ENCODE measurements at regions not wholly inside any gene's neighbourhood (a gene's known extent, or its start where the extent isn't known, plus 50 kb on each side); places are given as distances from the start of the nearest gene placed in this dataset.

DNA sequence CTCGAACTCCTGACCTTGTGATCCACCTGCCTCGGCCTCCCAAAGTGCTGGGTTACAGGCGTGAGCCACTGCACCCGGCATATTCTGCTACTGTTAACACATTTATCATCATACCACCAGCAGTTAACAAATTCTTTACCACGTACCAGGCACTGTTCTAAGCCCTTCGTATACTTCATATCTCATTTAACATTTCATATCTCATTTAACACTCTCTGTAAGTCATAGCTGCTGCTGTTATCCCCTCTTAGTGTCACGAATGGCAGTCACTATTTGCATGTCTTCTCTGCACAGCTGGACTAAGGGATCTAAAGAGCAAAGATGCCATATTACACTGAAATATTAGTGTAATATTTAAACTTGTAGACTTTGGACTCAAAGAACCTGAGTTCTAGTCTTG, 462.5 kb upstream of the DAB1 start:
- TF ChIP-seq, protein P1, sequence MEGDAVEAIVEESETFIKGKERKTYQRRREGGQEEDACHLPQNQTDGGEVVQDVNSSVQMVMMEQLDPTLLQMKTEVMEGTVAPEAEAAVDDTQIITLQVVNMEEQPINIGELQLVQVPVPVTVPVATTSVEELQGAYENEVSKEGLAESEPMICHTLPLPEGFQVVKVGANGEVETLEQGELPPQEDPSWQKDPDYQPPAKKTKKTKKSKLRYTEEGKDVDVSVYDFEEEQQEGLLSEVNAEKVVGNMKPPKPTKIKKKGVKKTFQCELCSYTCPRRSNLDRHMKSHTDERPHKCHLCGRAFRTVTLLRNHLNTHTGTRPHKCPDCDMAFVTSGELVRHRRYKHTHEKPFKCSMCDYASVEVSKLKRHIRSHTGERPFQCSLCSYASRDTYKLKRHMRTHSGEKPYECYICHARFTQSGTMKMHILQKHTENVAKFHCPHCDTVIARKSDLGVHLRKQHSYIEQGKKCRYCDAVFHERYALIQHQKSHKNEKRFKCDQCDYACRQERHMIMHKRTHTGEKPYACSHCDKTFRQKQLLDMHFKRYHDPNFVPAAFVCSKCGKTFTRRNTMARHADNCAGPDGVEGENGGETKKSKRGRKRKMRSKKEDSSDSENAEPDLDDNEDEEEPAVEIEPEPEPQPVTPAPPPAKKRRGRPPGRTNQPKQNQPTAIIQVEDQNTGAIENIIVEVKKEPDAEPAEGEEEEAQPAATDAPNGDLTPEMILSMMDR (IDR thresholded peaks at IDR 0.05) = no peak

DNA sequence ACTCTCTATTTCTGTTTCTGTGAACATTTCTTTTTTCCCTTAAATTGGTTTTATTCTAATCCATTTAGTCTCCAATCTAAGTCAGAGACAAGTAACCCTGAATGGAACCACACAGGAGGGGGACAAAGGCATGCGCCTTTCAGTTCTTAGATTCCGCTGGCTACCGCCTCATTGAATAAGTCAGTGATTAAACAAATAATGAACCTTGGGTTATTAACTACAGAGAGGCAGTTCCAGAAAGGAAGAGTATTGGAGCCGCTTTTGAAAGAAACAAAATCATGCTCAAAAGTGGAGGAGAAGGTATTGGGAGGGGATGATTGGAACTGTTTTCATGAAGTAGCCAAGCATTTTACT, 459.8 kb upstream of the DAB1 start:
- TF ChIP-seq, protein P1 (IDR thresholded peaks at IDR 0.05) = no peak

DNA sequence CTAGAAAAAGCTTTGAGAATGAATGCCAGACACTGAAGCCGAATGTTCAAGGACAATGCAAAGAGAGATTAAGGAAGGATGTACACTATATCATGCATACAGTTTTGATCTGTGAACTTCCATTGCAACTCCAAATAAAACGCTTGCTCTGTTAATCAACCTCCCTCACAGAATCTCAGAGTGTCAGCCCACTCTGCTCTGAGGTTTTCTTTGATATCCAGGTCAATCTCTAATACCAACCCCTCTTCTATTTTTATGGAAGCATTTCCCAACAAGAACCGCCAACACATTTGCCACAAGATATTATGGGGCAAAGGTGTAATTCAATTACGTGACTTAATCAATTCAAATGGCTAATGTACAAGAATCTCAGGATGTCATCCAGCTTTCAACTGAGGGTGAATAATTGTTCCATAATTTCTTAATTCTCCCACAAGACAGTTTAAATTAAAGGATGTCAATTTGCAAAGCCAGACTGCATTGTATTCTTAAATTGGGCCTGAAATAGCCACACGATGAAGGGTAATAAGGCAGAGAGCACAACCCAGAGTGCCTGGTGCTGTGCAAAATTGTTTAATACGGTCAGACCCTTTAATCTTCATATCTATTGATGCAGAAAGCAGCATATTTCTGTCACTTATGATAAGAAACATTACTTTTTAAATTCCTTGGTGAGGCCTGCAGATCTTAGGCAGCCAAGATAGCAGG, 459.2 kb upstream of the DAB1 start:
- TF ChIP-seq, protein P1 (IDR thresholded peaks at IDR 0.05) = no peak

DNA sequence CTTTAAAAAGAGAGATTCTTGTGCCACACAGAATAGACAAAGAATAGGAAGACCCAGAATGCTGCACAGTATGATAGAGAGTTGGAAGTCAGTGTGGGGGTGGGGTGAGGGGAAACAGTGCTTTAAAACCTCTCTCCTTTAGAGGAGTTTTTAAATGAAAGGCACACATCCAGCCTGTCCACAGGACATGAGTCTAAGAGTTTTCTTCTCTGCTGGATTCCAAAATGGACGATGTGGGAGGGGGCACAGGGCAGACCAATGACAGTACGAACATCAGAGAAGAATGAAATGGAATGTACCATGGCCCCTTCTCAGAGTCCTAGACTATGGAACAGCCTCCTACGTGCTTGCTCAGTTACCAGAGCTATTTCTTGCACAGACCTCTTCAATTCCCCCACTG, 458.2 kb upstream of the DAB1 start:
- TF ChIP-seq, protein P1 (IDR thresholded peaks at IDR 0.05) = no peak

DNA sequence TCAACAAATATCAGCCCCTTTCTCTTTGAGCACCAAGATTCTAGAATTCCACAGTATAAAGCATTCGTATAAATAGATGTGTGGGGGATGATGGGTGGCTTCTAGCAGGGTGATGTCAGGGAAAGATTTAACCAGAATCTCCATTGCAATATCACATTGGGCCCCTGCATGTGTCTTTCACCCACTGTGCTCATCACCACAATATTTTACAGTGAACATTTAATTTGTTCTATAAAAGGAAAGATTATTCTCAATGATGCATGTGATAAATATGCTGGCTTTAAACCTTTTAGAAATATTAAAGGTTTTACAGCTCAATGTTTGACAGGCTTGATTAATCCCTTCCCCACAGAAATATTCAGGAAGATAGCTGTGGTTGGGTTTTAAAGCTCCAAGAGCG, 457.8 kb upstream of the DAB1 start:
- TF ChIP-seq, protein P1 (IDR thresholded peaks at IDR 0.05) = no peak

DNA sequence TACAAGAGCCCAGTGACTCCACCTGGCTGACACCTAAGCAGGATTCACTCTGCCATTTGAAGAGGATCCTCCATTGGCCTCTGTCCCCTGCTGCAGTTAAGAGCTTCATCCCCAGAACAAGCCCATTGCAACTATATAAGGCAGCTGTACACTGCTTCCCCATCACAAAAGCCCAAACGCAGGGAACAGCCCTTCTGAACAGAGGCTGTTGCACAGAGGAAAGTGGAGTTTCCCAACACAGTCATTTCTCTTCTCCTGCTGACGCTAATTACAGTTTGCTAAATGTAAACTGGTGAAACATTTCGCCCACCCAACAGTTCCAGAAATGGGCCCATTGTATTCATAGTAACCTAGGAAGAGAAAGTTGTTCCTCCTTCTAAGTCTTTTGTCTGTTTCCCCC, 455.8 kb upstream of the DAB1 start:
- TF ChIP-seq, protein P1 (IDR thresholded peaks at IDR 0.05) = no peak

DNA sequence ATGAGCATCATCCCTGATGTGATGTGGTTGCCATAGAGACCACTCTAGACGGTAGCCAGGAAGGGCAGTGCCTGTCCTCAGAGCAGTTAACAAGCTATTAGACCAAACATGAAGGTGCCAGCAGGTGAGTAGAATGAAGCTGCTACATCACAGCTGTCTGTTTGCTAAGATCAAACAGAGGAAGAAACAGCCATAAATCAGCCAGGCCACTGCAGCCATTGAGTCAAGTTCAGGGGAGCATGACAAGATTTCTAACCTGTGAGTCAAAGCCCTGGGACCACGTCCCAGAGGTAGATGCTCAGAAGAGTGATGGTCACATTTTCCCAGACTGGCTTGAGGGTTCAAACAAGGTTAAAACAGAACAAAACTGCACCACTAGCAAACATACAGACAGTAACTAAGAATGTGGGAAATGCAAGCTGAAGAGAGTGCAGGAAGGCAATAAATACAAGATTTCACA, 450.6 kb upstream of the DAB1 start:
- TF ChIP-seq, protein P1 (IDR thresholded peaks at IDR 0.05) = no peak

DNA sequence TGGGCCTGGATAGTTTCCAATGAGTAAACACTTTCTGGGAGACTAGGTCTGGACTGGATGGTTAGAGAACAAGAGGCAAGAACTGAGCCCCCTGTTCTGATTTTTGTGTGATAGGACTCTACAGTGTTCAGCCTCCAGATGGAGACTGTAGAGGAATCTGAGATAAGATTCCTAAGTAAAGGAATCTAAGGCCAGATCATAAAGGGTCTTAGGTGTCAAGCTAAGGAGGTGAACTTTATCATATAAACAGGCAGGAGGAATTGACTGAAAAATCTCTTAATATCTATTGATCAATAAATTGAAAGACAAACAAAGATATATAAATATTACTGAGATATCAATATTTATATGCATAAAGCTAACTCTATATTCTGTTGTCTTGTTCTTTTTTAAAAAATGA, 449.1 kb upstream of the DAB1 start:
- TF ChIP-seq, protein P1 (IDR thresholded peaks at IDR 0.05) = no peak
